Pons (tissue), 1 donor: ENCODE measurements at regions not wholly inside any gene's neighbourhood (a gene's known extent, or its start where the extent isn't known, plus 50 kb on each side); places are given as distances from the start of the nearest gene placed in this dataset.

ENCODE experiments used
- DNase-seq: peaks from one replicate; pipeline ENCODE4 v3.0.0-alpha.2; 2016; ENCODE audit warnings: low spot score

GRCh38 chr1:87165177-87165576 is 163.5 kb upstream of the LMO4 start:
- DNase-seq, result no peak

GRCh38 chr1:87167157-87167789 is 161.4 kb upstream of the LMO4 start:
- DNase-seq, result no peak

GRCh38 chr1:87167848-87168525 is 160.7 kb upstream of the LMO4 start:
- no peak for DNase-seq

GRCh38 chr1:87169263-87169910 is 159.3 kb upstream of the LMO4 start:
- DNase-seq, result peak; percentile 28

- DNase-seq, result no peak
These were observed 158.5 kb upstream of the LMO4 start for GRCh38 chr1:87170157-87170556.

- no peak for DNase-seq
These were observed 157.6 kb upstream of the LMO4 start for GRCh38 chr1:87170931-87171598.

GRCh38 chr1:87173231-87173630 is 155.4 kb upstream of the LMO4 start:
- no peak for DNase-seq

GRCh38 chr1:87174724-87175245 is 153.9 kb upstream of the LMO4 start:
- no peak for DNase-seq

GRCh38 chr1:87176087-87176486 is 152.6 kb upstream of the LMO4 start:
- DNase-seq, result no peak

- no peak for DNase-seq
These were observed 152.2 kb upstream of the LMO4 start for GRCh38 chr1:87176514-87176913.

GRCh38 chr1:87178441-87178840 is 150.2 kb upstream of the LMO4 start:
- DNase-seq, result no peak

GRCh38 chr1:87179076-87179810 is 149.4 kb upstream of the LMO4 start:
- no peak for DNase-seq

GRCh38 chr1:87179851-87180519 is 148.7 kb upstream of the LMO4 start:
- DNase-seq, result no peak

- no peak for DNase-seq
These were observed 148.0 kb upstream of the LMO4 start for GRCh38 chr1:87180682-87181081.

GRCh38 chr1:87182611-87183010 is 146.1 kb upstream of the LMO4 start:
- no peak for DNase-seq

GRCh38 chr1:87185077-87185476 is 143.6 kb upstream of the LMO4 start:
- DNase-seq, result no peak

GRCh38 chr1:87186346-87186745 is 142.3 kb upstream of the LMO4 start:
- DNase-seq, result no peak

- no peak for DNase-seq
These were observed 140.0 kb upstream of the LMO4 start for GRCh38 chr1:87188640-87189039.

GRCh38 chr1:87190402-87190801 is 138.3 kb upstream of the LMO4 start:
- no peak for DNase-seq

- DNase-seq, result no peak
These were observed 137.0 kb upstream of the LMO4 start for GRCh38 chr1:87191646-87192045.

GRCh38 chr1:87194271-87194774 is 134.4 kb upstream of the LMO4 start:
- no peak for DNase-seq
